Testis (tissue), 2 donors: ENCODE measurements at regions not wholly inside any gene's neighbourhood (a gene's known extent, or its start where the extent isn't known, plus 50 kb on each side); places are given as distances from the start of the nearest gene placed in this dataset.

Experiments
- DNase-seq: peaks from one replicate; pipeline ENCODE4 v3.0.0-alpha.2; 2019
- H3K27ac ChIP-seq, 2 donors: fragments of 200-600 bp; sonication (generic); one replicate each; pipeline ENCODE4 v1.5.1; 2019
- H3K27me3 ChIP-seq: fragments of 200-600 bp; sonication (generic); one replicate; pipeline ENCODE4 v1.5.1; 2019
- H3K36me3 ChIP-seq: fragments of 200-600 bp; sonication (generic); one replicate; pipeline ENCODE4 v1.5.1; 2017; ENCODE audit warnings: low read depth; ENCODE audit errors: missing control alignments
- H3K4me1 ChIP-seq: fragments of 200-600 bp; sonication (generic); one replicate; pipeline ENCODE4 v1.5.1; 2019
- H3K4me3 ChIP-seq, 2 donors: fragments of 200-600 bp; sonication (generic); one replicate each; pipeline ENCODE4 v1.5.1; 2017 to 2019
- H3K9me3 ChIP-seq: fragments of 200-600 bp; sonication (generic); one replicate; pipeline ENCODE4 v1.5.1; 2017
- CTCF ChIP-seq, 3 experiments: fragments of 450-650 bp in 2 of 3; fragments of 200-600 bp in 1 of 3; sonication (generic) in 1 of 3; IDR thresholded peaks; one replicate each; pipeline ENCODE4 v1.5.1; 2016 to 2019; ENCODE audit warnings: antibody characterized with exemption in 3 of 3, mild to moderate bottlenecking in 2 of 3, moderate library complexity in 1 of 3
- POLR2A ChIP-seq: fragments of 450-650 bp; IDR thresholded peaks from one replicate; pipeline ENCODE4 v1.6.1; 2017; ENCODE audit warnings: antibody characterized with exemption, mild to moderate bottlenecking, moderate library complexity
- WGBS, 2 donors: methylation state at CpG; one replicate each; pipeline ENCODE4 v1.1.5; 2018; 5-methylcytosine and 5-hydroxymethylcytosine counted together
- intact Hi-C: fragments of 100-400 bp; cut with DNase I; formaldehyde crosslinking; loops from one replicate; pipeline ENCODE4 v1.15.1; 2023; ENCODE audit warnings: low total_unique reads

DNA sequence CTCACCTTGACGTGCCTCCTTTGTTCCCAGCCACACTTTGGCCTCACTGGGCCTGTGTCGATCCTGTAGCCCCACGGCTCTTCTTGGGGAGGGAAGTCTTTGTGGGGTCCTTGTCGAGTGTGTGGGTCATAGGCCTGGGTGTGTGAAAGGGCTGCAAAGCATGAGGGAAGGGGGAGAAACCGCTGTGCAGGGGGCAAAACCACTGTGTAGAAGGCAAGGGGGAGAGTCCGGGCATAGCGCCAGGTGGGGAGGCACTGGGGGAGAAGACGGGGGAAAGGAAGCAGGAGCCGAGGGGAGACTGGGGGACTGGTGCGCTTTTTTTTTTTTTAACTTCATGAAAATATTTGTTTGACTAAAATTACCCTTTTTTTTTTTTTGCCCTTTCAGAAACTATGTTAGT, 65.1 kb upstream of the RASD2 start:
- H3K27ac ChIP-seq = no peak overlapping the region
- H3K4me1 ChIP-seq = peaks cover 6% of the 10 kb centered on the region
- H3K27me3 ChIP-seq = no peaks in the 10 kb centered on the region
- no peak for DNase-seq
- H3K4me3 ChIP-seq = no peak overlapping the region
- no peak for TF ChIP-seq CTCF (IDR thresholded peaks at IDR 0.05)
- no peak for TF ChIP-seq POLR2A
- WGBS, 2 donors = 73% methylated on average over 10 of the region's 10 CpGs
- intact Hi-C loops = no loop called here
- H3K9me3 ChIP-seq = no peaks in the 10 kb centered on the region
- H3K36me3 ChIP-seq = no peaks in the 10 kb centered on the region

- 86 to 92% methylated on average over 11 of the region's 11 CpGs for WGBS, 2 donors
- Histone ChIP-seq H3K9me3 (no peaks in the 10 kb centered on the region), H3K4me3 (no peak overlapping the region), H3K27me3 (no peaks in the 10 kb centered on the region), H3K36me3 (no peaks in the 10 kb centered on the region), H3K4me1 (peaks cover 11% of the 10 kb centered on the region), H3K27ac (no peak overlapping the region)
- TF ChIP-seq POLR2A = no peak
- no peak for TF ChIP-seq CTCF (IDR thresholded peaks at IDR 0.05)
- intact Hi-C loops = no loop called here
- DNase-seq = no peak
These were observed 64.3 kb upstream of the RASD2 start for GRCh38 chr22:35476341-35476740.

GRCh38 chr22:35477911-35478582, 62.6 kb upstream of the RASD2 start:
- TF ChIP-seq CTCF (IDR thresholded peaks at IDR 0.05) = no peak
- TF ChIP-seq POLR2A = no peak
- no peaks in the 10 kb centered on the region for H3K36me3 ChIP-seq
- no peaks in the 10 kb centered on the region for H3K9me3 ChIP-seq
- 59% methylated on average over 9 to 11 of the region's 11 CpGs for WGBS, 2 donors
- no peak for DNase-seq
- no peaks in the 10 kb centered on the region for H3K27me3 ChIP-seq
- H3K4me3 ChIP-seq = no peak overlapping the region
- H3K27ac ChIP-seq = no peak overlapping the region
- H3K4me1 ChIP-seq = peaks cover 11% of the 10 kb centered on the region
- intact Hi-C loops = no loop called here

DNA sequence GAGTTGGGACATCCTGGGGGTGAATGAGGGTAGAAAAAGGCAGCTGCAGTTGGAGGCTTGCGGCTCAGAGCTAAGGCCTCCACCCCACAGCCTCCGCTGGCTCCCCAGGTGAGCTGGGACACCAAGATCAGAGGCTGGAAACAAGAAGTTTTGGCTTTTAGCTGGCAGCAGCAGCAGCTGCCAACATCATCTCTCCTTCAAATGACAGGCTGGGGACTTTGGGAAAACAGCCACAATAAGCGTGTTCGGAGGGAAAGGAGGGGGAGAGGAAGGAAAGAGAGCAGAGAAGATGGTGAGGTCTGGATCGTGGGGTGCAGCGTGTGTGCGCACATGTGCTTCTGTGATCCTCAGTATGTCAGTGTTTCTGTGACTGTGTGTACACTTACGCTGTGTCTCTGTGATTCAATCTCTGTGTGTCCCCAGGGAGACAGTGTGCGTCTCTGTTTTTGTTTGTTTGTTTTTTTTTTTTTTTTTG, 62.0 kb upstream of the RASD2 start:
- DNase-seq = no peak
- no peaks in the 10 kb centered on the region for H3K9me3 ChIP-seq
- no peaks in the 10 kb centered on the region for H3K27me3 ChIP-seq
- H3K4me1 ChIP-seq = peaks cover 11% of the 10 kb centered on the region
- no peak overlapping the region for H3K27ac ChIP-seq
- 85% methylated on average over 9 of the region's 9 CpGs for WGBS, 2 donors
- intact Hi-C loops = no loop called here
- no peaks in the 10 kb centered on the region for H3K36me3 ChIP-seq
- no peak for TF ChIP-seq POLR2A
- TF ChIP-seq CTCF (IDR thresholded peaks at IDR 0.05) = no peak
- no peak overlapping the region for H3K4me3 ChIP-seq

- Histone ChIP-seq H3K4me3 (no peak overlapping the region), H3K27me3 (no peaks in the 10 kb centered on the region), H3K9me3 (no peaks in the 10 kb centered on the region), H3K36me3 (no peaks in the 10 kb centered on the region), H3K27ac (no peak overlapping the region), H3K4me1 (peaks cover 11% of the 10 kb centered on the region)
- TF ChIP-seq POLR2A (no peak), CTCF (IDR thresholded peaks at IDR 0.05) (no peak)
- intact Hi-C loops = no loop called here
- 87 to 93% methylated on average over 9 of the region's 9 CpGs for WGBS, 2 donors
- no peak for DNase-seq
These were observed 61.3 kb upstream of the RASD2 start for GRCh38 chr22:35479359-35479758.
